GM06990 (cell line): ENCODE measurements at regions not wholly inside any gene's neighbourhood (a gene's known extent, or its start where the extent isn't known, plus 50 kb on each side); places are given as distances from the start of the nearest gene placed in this dataset.
"Not testable (repeated sequence)": the region's sequence is repeated elsewhere in the genome, so short reads cannot be mapped to it uniquely, and the experiment has no call there.

Experiments used
- DNase-seq: peaks from one replicate; pipeline ENCODE4 v3.0.0-alpha.2; 2011; ENCODE audit not compliant: insufficient read length; ENCODE audit errors: extremely low read depth
- H3K27me3 ChIP-seq: replicated peaks from 2 replicates; pipeline ENCODE4 v1.6.0; 2011; ENCODE audit warnings: low read length; ENCODE audit not compliant: control insufficient read depth, insufficient read depth
- H3K36me3 ChIP-seq: 2 replicates; pipeline ENCODE4 v1.5.1; 2011; ENCODE audit warnings: low read length; ENCODE audit not compliant: control insufficient read depth, insufficient read depth
- H3K4me3 ChIP-seq: replicated peaks from 2 replicates; pipeline ENCODE4 v1.5.1; 2011; ENCODE audit warnings: low read depth, mild to moderate bottlenecking, control low read depth, low read length
- CTCF ChIP-seq: IDR thresholded peaks from 2 replicates; pipeline ENCODE4 v1.5.1; 2011; ENCODE audit warnings: low read length, control low read depth, mild to moderate bottlenecking, inconsistent platforms; ENCODE audit not compliant: insufficient read depth, poor library complexity, severe bottlenecking

- H3K36me3 ChIP-seq = no peaks in the 10 kb centered on the region
- no peak for TF ChIP-seq CTCF
- no peak overlapping the region for H3K4me3 ChIP-seq
- no peaks in the 10 kb centered on the region for H3K27me3 ChIP-seq
- no peak for DNase-seq
Measured at GRCh38 chr2:89818873-89819272, 1127.4 kb downstream of the RPIA start.

- TF ChIP-seq CTCF = no peak
- H3K36me3 ChIP-seq = no peaks in the 10 kb centered on the region
- no peak overlapping the region for H3K4me3 ChIP-seq
- no peaks in the 10 kb centered on the region for H3K27me3 ChIP-seq
- no peak for DNase-seq
Measured at GRCh38 chr2:89819809-89820208, 1128.3 kb downstream of the RPIA start.

GRCh38 chr2:89820248-89820647, 1128.8 kb downstream of the RPIA start:
- no peaks in the 10 kb centered on the region for H3K27me3 ChIP-seq
- H3K4me3 ChIP-seq = no peak overlapping the region
- H3K36me3 ChIP-seq = no peaks in the 10 kb centered on the region
- no peak for DNase-seq
- no peak for TF ChIP-seq CTCF

- no peak for TF ChIP-seq CTCF
- no peaks in the 10 kb centered on the region for H3K27me3 ChIP-seq
- H3K36me3 ChIP-seq = no peaks in the 10 kb centered on the region
- no peak for DNase-seq
- no peak overlapping the region for H3K4me3 ChIP-seq
Measured at GRCh38 chr2:89821455-89821945, 1130.0 kb downstream of the RPIA start.

GRCh38 chr2:89822342-89822741, 1130.9 kb downstream of the RPIA start:
- H3K36me3 ChIP-seq, H3K27me3 ChIP-seq, H3K4me3 ChIP-seq, DNase-seq: not testable (repeated sequence)

GRCh38 chr2:89823556-89823955, 1132.1 kb downstream of the RPIA start:
- H3K4me3 ChIP-seq = no peak overlapping the region
- no peak for TF ChIP-seq CTCF
- H3K27me3 ChIP-seq = no peaks in the 10 kb centered on the region
- no peak for DNase-seq
- H3K36me3 ChIP-seq = no peaks in the 10 kb centered on the region
